Upper lobe of right lung (tissue), 1 donor: ENCODE measurements at regions not wholly inside any gene's neighbourhood (a gene's known extent, or its start where the extent isn't known, plus 50 kb on each side); places are given as distances from the start of the nearest gene placed in this dataset.

Experiments used
- ATAC-seq: fragments of 200-7000 bp; cut with Tn5 transposase; one replicate; pipeline ENCODE4 v1.9.1; 2020; ENCODE audit warnings: mild to moderate bottlenecking, moderate library complexity
- DNase-seq: peaks from one replicate; pipeline ENCODE4 v3.0.0-alpha.2; 2020
- H3K27ac ChIP-seq: fragments of 200-600 bp; one replicate; pipeline ENCODE4 v1.8.0; 2022
- H3K27me3 ChIP-seq: fragments of 200-600 bp; one replicate; pipeline ENCODE4 v1.8.0; 2022; ENCODE audit warnings: mild to moderate bottlenecking
- H3K36me3 ChIP-seq: fragments of 200-600 bp; one replicate; pipeline ENCODE4 v1.8.0; 2022
- H3K4me1 ChIP-seq: fragments of 200-600 bp; one replicate; pipeline ENCODE4 v1.8.0; 2022
- H3K4me3 ChIP-seq: fragments of 200-600 bp; one replicate; pipeline ENCODE4 v1.8.0; 2022; ENCODE audit warnings: mild to moderate bottlenecking
- H3K9me3 ChIP-seq: fragments of 200-600 bp; one replicate; pipeline ENCODE4 v1.8.0; 2022
- intact Hi-C: fragments of 100-400 bp; cut with DNase I; formaldehyde crosslinking; loops from one replicate; pipeline ENCODE4 v1.11.0; 2022
- TF ChIP-seq, protein P1 (sequence below): fragments of 200-600 bp; IDR thresholded peaks from one replicate; pipeline ENCODE4 v1.8.0; 2022; ENCODE audit warnings: antibody characterized with exemption
- donor health status: DM: no; HTN: yes; CAD: no; lungs with severe emphysema.

- H3K4me1 ChIP-seq, result no peaks in the 10 kb centered on the region
- intact Hi-C loops, result no loop called here
- no peaks in the 10 kb centered on the region for H3K27me3 ChIP-seq
- no peaks in the 10 kb centered on the region for H3K36me3 ChIP-seq
- no peak overlapping the region for H3K4me3 ChIP-seq
- H3K27ac ChIP-seq, result no peak overlapping the region
- no peaks in the 10 kb centered on the region for H3K9me3 ChIP-seq
- DNase-seq (no peak), ATAC-seq (no peak)
- TF ChIP-seq, protein P1, sequence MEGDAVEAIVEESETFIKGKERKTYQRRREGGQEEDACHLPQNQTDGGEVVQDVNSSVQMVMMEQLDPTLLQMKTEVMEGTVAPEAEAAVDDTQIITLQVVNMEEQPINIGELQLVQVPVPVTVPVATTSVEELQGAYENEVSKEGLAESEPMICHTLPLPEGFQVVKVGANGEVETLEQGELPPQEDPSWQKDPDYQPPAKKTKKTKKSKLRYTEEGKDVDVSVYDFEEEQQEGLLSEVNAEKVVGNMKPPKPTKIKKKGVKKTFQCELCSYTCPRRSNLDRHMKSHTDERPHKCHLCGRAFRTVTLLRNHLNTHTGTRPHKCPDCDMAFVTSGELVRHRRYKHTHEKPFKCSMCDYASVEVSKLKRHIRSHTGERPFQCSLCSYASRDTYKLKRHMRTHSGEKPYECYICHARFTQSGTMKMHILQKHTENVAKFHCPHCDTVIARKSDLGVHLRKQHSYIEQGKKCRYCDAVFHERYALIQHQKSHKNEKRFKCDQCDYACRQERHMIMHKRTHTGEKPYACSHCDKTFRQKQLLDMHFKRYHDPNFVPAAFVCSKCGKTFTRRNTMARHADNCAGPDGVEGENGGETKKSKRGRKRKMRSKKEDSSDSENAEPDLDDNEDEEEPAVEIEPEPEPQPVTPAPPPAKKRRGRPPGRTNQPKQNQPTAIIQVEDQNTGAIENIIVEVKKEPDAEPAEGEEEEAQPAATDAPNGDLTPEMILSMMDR, result no peak
Measured at GRCh38 chr6:126753606-126754005, 364.9 kb upstream of the RSPO3 start.

DNA sequence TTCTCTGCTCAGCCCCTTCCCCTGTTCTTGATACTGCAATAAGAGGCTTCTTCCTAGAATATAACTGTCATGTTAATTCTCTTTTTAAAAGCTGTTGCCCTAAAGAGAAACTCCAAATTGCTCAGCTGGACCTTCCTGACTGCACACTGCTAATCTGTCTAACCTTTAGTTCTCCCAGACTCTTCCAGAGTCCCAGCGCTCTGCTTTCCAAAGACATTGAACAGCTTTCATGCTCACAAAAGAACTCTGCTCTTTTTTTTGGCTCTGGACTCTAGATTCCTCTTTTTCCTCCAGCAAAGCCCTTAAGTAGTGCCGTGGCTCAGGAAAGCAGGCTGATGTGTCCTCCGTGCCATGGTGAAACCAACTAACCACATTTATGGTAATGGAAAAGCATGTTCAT is 356.6 kb upstream of the RSPO3 start:
- no peak for ATAC-seq
- intact Hi-C loops, result no loop called here
- H3K27ac ChIP-seq, result no peak overlapping the region

DNA sequence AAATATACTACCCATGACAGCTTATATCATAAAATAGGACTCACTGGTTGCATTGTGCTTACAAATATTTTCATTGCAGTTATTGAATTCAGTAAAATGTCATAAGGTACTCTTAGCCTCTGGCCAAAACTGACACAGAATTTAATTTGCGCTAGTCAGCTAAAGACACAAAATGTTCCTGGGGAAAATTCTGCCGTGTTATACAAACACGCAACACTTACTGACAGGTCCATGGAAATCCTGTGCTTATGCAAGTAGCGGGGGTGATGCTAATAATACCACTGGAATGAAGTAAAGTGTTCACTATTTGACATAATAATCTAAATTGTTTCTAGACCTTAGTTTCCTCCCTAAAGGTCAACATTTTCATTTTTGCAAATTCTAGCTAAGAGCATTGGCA is 354.4 kb upstream of the RSPO3 start:
- DNase-seq (no peak), ATAC-seq (no peak)
- H3K4me3 ChIP-seq, result no peak overlapping the region
- H3K27ac ChIP-seq, result no peak overlapping the region
- H3K27me3 ChIP-seq, result no peaks in the 10 kb centered on the region
- no peaks in the 10 kb centered on the region for H3K36me3 ChIP-seq
- no peaks in the 10 kb centered on the region for H3K4me1 ChIP-seq
- no peaks in the 10 kb centered on the region for H3K9me3 ChIP-seq
- TF ChIP-seq, protein P1, result no peak
- intact Hi-C loops, result no loop called here

More for the DNA sequence above, 356.6 kb upstream of the RSPO3 start:
- TF ChIP-seq, protein P1, result no peak
- H3K9me3 ChIP-seq, result no peaks in the 10 kb centered on the region
- H3K4me1 ChIP-seq, result no peaks in the 10 kb centered on the region
- no peaks in the 10 kb centered on the region for H3K27me3 ChIP-seq
- no peak for DNase-seq
- H3K36me3 ChIP-seq, result no peaks in the 10 kb centered on the region
- H3K4me3 ChIP-seq, result no peak overlapping the region

DNA sequence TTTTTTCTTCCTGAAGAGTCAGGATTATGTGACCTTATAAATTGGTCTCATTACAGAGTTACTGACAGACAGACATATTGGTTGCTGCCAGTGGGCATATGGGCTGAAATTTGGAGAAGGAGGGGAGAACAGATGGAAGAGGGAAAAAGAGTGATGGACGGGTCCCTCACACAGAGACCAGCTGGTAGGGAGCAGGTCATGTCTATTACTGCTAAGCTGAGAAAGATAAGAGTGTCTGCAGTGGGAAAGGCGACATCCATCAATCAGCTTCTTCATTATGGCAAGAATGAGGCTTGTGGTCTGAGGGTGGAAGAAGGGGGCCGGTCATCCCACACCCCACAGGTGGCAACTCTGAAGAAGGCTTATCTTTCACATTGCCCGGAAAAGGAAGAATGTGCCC is 353.8 kb upstream of the RSPO3 start:
- no peak for ATAC-seq
- intact Hi-C loops, result no loop called here

DNA sequence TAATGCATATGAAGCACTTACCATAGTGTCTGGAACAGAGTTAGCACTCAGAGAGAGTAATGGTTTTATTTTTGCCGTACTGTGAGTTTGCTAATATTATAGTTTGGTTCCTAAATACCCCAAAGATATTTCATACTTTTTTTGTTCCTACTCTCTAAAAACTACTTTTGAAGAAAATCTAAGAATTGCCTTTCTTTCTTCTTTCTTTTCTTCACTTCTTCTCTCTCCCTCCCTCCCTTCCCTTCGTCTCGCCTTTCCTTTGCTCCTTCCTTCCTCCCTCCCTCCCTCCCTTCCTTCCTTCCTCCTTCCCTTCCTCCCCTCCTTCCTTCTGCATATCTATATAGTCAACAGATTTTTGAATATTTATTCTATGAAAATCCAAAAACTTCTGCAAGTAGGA is 351.7 kb upstream of the RSPO3 start:
- H3K9me3 ChIP-seq, result no peaks in the 10 kb centered on the region
- no peaks in the 10 kb centered on the region for H3K27me3 ChIP-seq
- no peak for ATAC-seq
- H3K4me3 ChIP-seq, result no peak overlapping the region
- no peak for DNase-seq
- H3K27ac ChIP-seq, result no peak overlapping the region
- TF ChIP-seq, protein P1, result no peak
- H3K4me1 ChIP-seq, result no peaks in the 10 kb centered on the region
- H3K36me3 ChIP-seq, result no peaks in the 10 kb centered on the region
- intact Hi-C loops, result no loop called here

More for the DNA sequence above, 353.8 kb upstream of the RSPO3 start:
- H3K36me3 ChIP-seq, result no peaks in the 10 kb centered on the region
- H3K27ac ChIP-seq, result no peak overlapping the region
- H3K4me3 ChIP-seq, result no peak overlapping the region
- no peaks in the 10 kb centered on the region for H3K9me3 ChIP-seq
- H3K4me1 ChIP-seq, result no peaks in the 10 kb centered on the region
- no peaks in the 10 kb centered on the region for H3K27me3 ChIP-seq
- no peak for DNase-seq
- TF ChIP-seq, protein P1, result no peak

DNA sequence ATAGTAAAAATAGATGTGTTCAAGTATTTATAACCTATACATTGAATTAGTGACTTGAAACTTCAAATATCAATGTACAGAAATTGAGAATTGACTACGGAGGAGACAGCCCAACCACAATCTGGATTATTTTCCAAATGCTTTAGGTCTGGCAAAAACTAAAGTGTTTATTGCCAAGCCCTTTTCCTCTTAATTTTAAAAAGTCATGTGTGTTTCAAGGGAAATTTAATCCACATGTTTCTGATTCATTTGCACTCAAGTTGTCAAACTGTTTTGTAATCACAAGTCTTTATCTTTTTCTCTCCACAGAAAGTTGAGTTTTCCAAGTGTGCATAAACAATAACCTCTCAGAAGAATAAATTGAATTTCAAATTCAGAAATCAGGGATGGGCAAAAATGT is 350.8 kb upstream of the RSPO3 start:
- intact Hi-C loops, result no loop called here
- H3K4me3 ChIP-seq, result no peak overlapping the region
- ATAC-seq, result no peak

More for the DNA sequence above, 350.8 kb upstream of the RSPO3 start:
- no peaks in the 10 kb centered on the region for H3K9me3 ChIP-seq
- no peaks in the 10 kb centered on the region for H3K27me3 ChIP-seq
- TF ChIP-seq, protein P1, result no peak
- no peaks in the 10 kb centered on the region for H3K4me1 ChIP-seq
- no peaks in the 10 kb centered on the region for H3K36me3 ChIP-seq
- no peak overlapping the region for H3K27ac ChIP-seq
- DNase-seq, result no peak
